Sciatic nerve (tissue), 2 donors: ENCODE measurements at regions not wholly inside any gene's neighbourhood (a gene's known extent, or its start where the extent isn't known, plus 50 kb on each side); places are given as distances from the start of the nearest gene placed in this dataset.

Experiments
- ATAC-seq: fragments of 200-7000 bp; cut with Tn5 transposase; one replicate; pipeline ENCODE4 v1.9.1; 2020; ENCODE audit warnings: mild to moderate bottlenecking, moderate library complexity
- DNase-seq: peaks from one replicate; pipeline ENCODE4 v3.0.0-alpha.2; 2020; ENCODE audit warnings: low spot score
- intact Hi-C: fragments of 100-400 bp; cut with DNase I; formaldehyde crosslinking; loops from one replicate; pipeline ENCODE4 v1.14.2; 2022
- donor health status: DM: no; HTN: no; CAD: no.
- donor health status: DM: no; HTN: no; CAD: no.

DNA sequence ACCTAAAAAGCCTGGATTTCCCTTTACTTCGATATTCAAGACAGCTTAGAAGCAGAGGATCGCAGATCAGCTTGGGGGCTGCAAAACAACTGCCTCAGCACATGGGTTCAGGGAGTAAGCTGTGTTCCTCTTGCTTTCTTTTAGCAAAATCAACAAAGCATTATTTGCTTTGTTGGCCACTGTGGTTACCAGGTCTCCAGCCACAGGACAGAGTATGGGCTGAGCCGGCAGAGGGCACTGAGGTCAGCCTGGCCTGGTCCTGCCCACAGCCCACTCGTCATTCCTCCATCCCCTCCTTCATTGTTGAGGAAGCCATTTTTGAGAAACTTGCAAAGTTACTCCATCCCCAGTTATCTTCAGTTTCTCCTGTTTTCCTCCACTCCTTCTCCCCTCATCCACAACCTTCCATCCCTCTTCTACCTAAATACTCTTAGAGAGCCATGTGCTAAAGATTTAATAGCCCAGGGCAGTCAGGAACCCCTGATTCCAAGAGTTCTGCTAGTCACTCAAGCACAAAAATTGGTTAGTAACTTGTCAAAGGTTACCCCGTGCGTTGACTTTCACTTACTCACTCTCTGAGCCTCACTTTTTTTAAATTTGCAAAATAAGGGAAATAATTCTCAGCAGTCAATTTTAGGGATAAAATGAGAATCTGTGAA is 60.0 kb upstream of the HES1 start:
- intact Hi-C loops, result no loop called here
- DNase-seq (no peak), ATAC-seq (no peak)

- ATAC-seq, result no peak
- intact Hi-C loops, result no loop called here
Observed at GRCh38 chr3:194076475-194076874, 59.5 kb upstream of the HES1 start.

GRCh38 chr3:194077602-194078001 is 58.3 kb upstream of the HES1 start:
- DNase-seq (no peak), ATAC-seq (no peak)
- intact Hi-C loops, result no loop called here

More at GRCh38 chr3:194076475-194076874, 59.5 kb upstream of the HES1 start:
- DNase-seq, result no peak

- intact Hi-C loops, result no loop called here
- DNase-seq, result no peak
- no peak for ATAC-seq
Observed at GRCh38 chr3:194078045-194078821, 57.7 kb upstream of the HES1 start.

GRCh38 chr3:194079702-194080172 is 56.2 kb upstream of the HES1 start:
- no peak for ATAC-seq
- no peak for DNase-seq
- intact Hi-C loops, result no loop called here

GRCh38 chr3:194080436-194080835 is 55.5 kb upstream of the HES1 start:
- intact Hi-C loops, result no loop called here
- no peak for DNase-seq
- no peak for ATAC-seq

GRCh38 chr3:194080913-194081800 is 54.8 kb upstream of the HES1 start:
- ATAC-seq, result no peak
- intact Hi-C loops, result no loop called here
- no peak for DNase-seq

- intact Hi-C loops, result no loop called here
- DNase-seq, result no peak
- no peak for ATAC-seq
Observed at GRCh38 chr3:194081826-194082225, 54.1 kb upstream of the HES1 start.

DNA sequence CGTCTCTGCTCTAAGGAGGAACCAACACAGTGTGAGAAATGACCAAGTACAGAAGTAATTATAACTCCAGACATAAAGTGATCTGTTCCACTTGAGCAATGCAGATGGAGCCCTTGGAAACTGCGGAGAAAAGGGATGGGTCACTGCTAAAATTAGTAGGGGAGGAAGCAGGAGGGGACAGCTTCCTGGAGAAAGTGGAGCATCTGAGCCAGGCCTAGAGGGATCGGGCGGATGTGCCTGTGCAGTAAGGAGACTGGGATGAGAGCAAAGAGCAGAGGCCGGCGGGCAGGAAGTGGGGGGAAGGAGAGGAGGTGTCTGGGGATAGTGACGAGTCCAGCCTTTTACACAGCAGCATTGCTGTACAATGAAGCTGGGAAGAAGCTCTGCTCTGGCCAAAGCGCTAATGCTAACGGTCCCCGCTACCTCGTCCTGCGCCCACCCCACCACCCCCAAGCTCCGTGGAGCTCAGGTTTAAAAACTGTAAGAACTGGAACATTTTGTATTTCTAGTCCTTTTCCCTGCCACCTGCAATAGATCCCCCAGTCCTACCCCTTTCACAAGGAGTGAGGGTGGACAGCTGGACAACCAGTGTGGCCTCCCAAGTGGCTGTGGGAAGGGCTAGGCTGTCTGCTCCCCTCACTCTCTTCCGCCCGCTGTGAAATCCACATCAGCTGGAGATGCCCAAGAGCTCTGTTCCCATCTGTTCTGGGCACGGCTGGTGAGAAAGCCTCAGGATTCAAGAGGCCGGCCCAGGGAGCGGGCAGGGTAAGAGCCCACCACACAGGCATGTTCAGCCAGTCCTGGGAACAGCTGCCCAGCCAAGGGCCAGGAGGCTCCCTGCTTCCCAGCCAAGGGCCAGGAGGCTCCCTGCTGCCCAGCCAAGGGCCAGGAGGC is 53.0 kb upstream of the HES1 start:
- peak; percentile 77 for ATAC-seq
- intact Hi-C loops, result no loop called here
- no peak for DNase-seq

- intact Hi-C loops, result no loop called here
- DNase-seq (no peak), ATAC-seq (no peak)
Observed at GRCh38 chr3:194083637-194084224, 52.2 kb upstream of the HES1 start.

DNA sequence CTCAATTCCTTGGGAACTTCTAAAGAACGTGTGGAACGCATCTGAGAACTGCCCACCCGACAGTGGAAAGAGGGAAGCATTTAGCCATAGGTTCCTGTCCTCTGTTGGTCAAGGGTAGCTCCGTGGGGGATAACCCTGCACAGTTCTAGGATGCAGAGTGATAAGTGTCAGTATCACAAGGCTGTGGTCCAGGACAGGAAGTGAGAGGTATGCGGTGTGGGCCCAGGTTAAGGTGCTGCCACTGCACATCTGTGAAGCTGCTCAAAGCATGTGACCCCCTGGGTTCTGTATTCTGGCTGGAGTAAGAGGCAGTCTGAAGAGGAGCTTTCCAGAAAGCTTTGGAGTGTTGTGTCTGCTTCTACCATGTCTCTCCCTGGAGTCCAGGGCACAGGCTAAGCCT is 51.7 kb upstream of the HES1 start:
- ATAC-seq (no peak), DNase-seq (no peak)
- intact Hi-C loops, result no loop called here
